Activated CD8-positive, alpha-beta memory T cell treated with anti-CD3 and anti-CD28 coated beads for 36 hours (primary cell): ENCODE measurements at regions not wholly inside any gene's neighbourhood (a gene's known extent, or its start where the extent isn't known, plus 50 kb on each side); places are given as distances from the start of the nearest gene placed in this dataset.

Experiments used
- CTCF ChIA-PET: fragments of 350-600 bp; sonication (Branson Sonifier 250); formaldehyde crosslinking; loops from one replicate; lab custom pipeline; 2021; ENCODE audit warnings: antibody characterized with exemption; lab: Charles Lee
- POLR2A ChIA-PET: fragments of 350-600 bp; sonication (Branson Sonifier 250); formaldehyde crosslinking; loops from one replicate; lab custom pipeline; 2021; ENCODE audit warnings: antibody characterized with exemption; lab: Charles Lee

- ChIA-PET POLR2A (no interaction called here), CTCF (no interaction called here)
Measured at GRCh38 chr20:21583486-21584168, 69.8 kb upstream of the NKX2-2 start.

GRCh38 chr20:21577551-21577950, 63.7 kb upstream of the NKX2-2 start:
- POLR2A ChIA-PET = no interaction called here
- CTCF ChIA-PET = no interaction called here

- ChIA-PET CTCF (no interaction called here), POLR2A (no interaction called here)
Measured at GRCh38 chr20:21575981-21576740, 62.3 kb upstream of the NKX2-2 start.

GRCh38 chr20:21575167-21575566, 61.3 kb upstream of the NKX2-2 start:
- POLR2A ChIA-PET = no interaction called here
- CTCF ChIA-PET = no interaction called here

- CTCF ChIA-PET = interaction anchor here (0.6 kb wide), 1 partner anchor 60 kb away, joined by 3 read pairs; the partner anchor contains the start of gene NKX2-2
- POLR2A ChIA-PET = no interaction called here
Measured at GRCh38 chr20:21574443-21574842, 60.6 kb upstream of the NKX2-2 start.

- CTCF ChIA-PET = no interaction called here
- POLR2A ChIA-PET = no interaction called here
Measured at GRCh38 chr20:21573259-21573658, 59.4 kb upstream of the NKX2-2 start.

- CTCF ChIA-PET = interaction anchor here (0.7 to 2.2 kb wide), 8 partner anchors 15 to 735 kb away, joined by 3 to 8 read pairs (median 4); no protein-coding TSS in a partner anchor
- POLR2A ChIA-PET = no interaction called here
Measured at GRCh38 chr20:21571841-21572690, 58.2 kb upstream of the NKX2-2 start.

- CTCF ChIA-PET = interaction anchor here (0.8 to 2.2 kb wide), 6 partner anchors 13 to 733 kb away, joined by 3 to 8 read pairs (median 4); no protein-coding TSS in a partner anchor
Measured at GRCh38 chr20:21570285-21570992, 56.6 kb upstream of the NKX2-2 start.

GRCh38 chr20:21569586-21569985, 55.7 kb upstream of the NKX2-2 start:
- POLR2A ChIA-PET = no interaction called here
- CTCF ChIA-PET = no interaction called here

More at GRCh38 chr20:21570285-21570992, 56.6 kb upstream of the NKX2-2 start:
- POLR2A ChIA-PET = no interaction called here

GRCh38 chr20:21564127-21564773, 50.4 kb upstream of the NKX2-2 start:
- POLR2A ChIA-PET = no interaction called here
- CTCF ChIA-PET = no interaction called here
